ENCODE measurements at regions not wholly inside any gene's neighbourhood (a gene's known extent, or its start where the extent isn't known, plus 50 kb on each side); places are given as distances from the start of the nearest gene placed in this dataset.

GRCh38 chr18:70523035-70523791 is 234.4 kb downstream of the SOCS6 start:
- no peak for TF ChIP-seq CTCF (IDR thresholded peaks at IDR 0.05; ENCODE audit: low read length, missing control alignments)
- no peak for DNase-seq (ENCODE audit: low read depth)
- H3K4me3 ChIP-seq (replicated peaks; ENCODE audit: low read depth, low read length), result no peak overlapping the region

GRCh38 chr18:70522183-70522680 is 233.4 kb downstream of the SOCS6 start:
- no peak overlapping the region for H3K4me3 ChIP-seq (replicated peaks; ENCODE audit: low read depth, low read length)
- DNase-seq (ENCODE audit: low read depth), result no peak
- no peak for TF ChIP-seq CTCF (IDR thresholded peaks at IDR 0.05; ENCODE audit: low read length, missing control alignments)

- DNase-seq (ENCODE audit: low read depth), result no peak
- TF ChIP-seq CTCF (IDR thresholded peaks at IDR 0.05; ENCODE audit: low read length, missing control alignments), result no peak
- no peak overlapping the region for H3K4me3 ChIP-seq (replicated peaks; ENCODE audit: low read depth, low read length)
Measured at GRCh38 chr18:70520867-70521266, 232.0 kb downstream of the SOCS6 start.

GRCh38 chr18:70513502-70514171 is 224.8 kb downstream of the SOCS6 start:
- no peak for DNase-seq (ENCODE audit: low read depth)
- no peak for TF ChIP-seq CTCF (IDR thresholded peaks at IDR 0.05; ENCODE audit: low read length, missing control alignments)
- no peak overlapping the region for H3K4me3 ChIP-seq (replicated peaks; ENCODE audit: low read depth, low read length)

DNA sequence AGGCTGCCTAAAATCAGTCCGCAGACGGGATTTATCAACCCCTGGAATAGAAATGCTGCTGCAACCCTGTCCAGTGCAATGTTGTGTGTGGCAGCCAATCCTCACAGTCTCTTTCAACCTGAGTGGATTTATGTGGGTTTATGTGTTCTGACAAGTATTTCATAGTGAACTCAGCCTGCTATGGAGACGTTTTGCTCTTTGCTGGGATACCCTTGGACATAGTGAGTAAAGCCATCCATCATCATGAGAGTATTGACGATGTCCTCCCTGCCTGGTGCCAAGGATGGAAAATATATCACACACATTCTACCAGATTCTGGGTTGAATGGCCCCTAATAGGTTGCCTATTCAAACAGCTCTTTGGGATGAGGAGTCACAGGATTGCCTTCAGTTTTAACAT is 219.1 kb downstream of the SOCS6 start:
- H3K4me3 ChIP-seq (replicated peaks; ENCODE audit: low read depth, low read length), result no peak overlapping the region
- no peak for TF ChIP-seq CTCF (IDR thresholded peaks at IDR 0.05; ENCODE audit: low read length, missing control alignments)
- no peak for DNase-seq (ENCODE audit: low read depth)

GRCh38 chr18:70506511-70506910 is 217.7 kb downstream of the SOCS6 start:
- DNase-seq (ENCODE audit: low read depth), result no peak
- no peak overlapping the region for H3K4me3 ChIP-seq (replicated peaks; ENCODE audit: low read depth, low read length)
- no peak for TF ChIP-seq CTCF (IDR thresholded peaks at IDR 0.05; ENCODE audit: low read length, missing control alignments)
